Vagina (tissue), 2 donors: ENCODE measurements at regions not wholly inside any gene's neighbourhood (a gene's known extent, or its start where the extent isn't known, plus 50 kb on each side); places are given as distances from the start of the nearest gene placed in this dataset.
A peak's percentile ranks its signal among the peaks of the same experiment; 100 is the strongest.

Source experiments
- DNase-seq, 2 donors: peaks; one replicate each; pipeline ENCODE4 v3.0.0-alpha.2; 2017; ENCODE audit errors: extremely low spot score in 2 of 2
- H3K27ac ChIP-seq: fragments of 200-600 bp; sonication (generic); one replicate; pipeline ENCODE4 v1.5.1; 2019
- H3K27me3 ChIP-seq: fragments of 200-600 bp; sonication (generic); one replicate; pipeline ENCODE4 v1.5.1; 2019
- H3K36me3 ChIP-seq, 2 donors: fragments of 200-600 bp; sonication (generic); one replicate each; pipeline ENCODE4 v1.5.1; 2017 to 2019
- H3K4me1 ChIP-seq: fragments of 200-600 bp; sonication (generic); one replicate; pipeline ENCODE4 v1.5.1; 2019
- H3K4me3 ChIP-seq, 2 donors: fragments of 200-600 bp; sonication (generic); 1 replicate in 1 of 2; 2 replicates in 1 of 2; pipeline ENCODE4 v1.5.1; 2016 to 2019
- H3K9me3 ChIP-seq: fragments of 200-600 bp; sonication (generic); one replicate; pipeline ENCODE4 v1.5.1; 2019
- POLR2A ChIP-seq, 2 donors: fragments of 450-650 bp; IDR thresholded peaks; one replicate each; pipeline ENCODE4 v1.6.1; 2017; ENCODE audit warnings: antibody characterized with exemption in 2 of 2, mild to moderate bottlenecking in 2 of 2, moderate library complexity in 2 of 2
- POLR2AphosphoS5 ChIP-seq, 2 donors: sonication (generic); formaldehyde crosslinking; IDR thresholded peaks; one replicate each; pipeline ENCODE4 v1.9.0; 2017; ENCODE audit warnings: antibody characterized with exemption in 2 of 2, mild to moderate bottlenecking in 2 of 2, low read depth in 1 of 2; ENCODE audit not compliant: insufficient read depth in 1 of 2
- intact Hi-C: fragments of 100-400 bp; cut with DNase I; formaldehyde crosslinking; loops from one replicate; pipeline ENCODE4 v1.15.1; 2023
- TF ChIP-seq, protein P1 (sequence below), 3 experiments: fragments of 450-650 bp in 2 of 3; fragments of 200-600 bp in 1 of 3; sonication (generic) in 1 of 3; IDR thresholded peaks; one replicate each; pipeline ENCODE4 v1.5.1; 2017 to 2019; ENCODE audit warnings: antibody characterized with exemption in 3 of 3, mild to moderate bottlenecking in 2 of 3, moderate library complexity in 2 of 3

DNA sequence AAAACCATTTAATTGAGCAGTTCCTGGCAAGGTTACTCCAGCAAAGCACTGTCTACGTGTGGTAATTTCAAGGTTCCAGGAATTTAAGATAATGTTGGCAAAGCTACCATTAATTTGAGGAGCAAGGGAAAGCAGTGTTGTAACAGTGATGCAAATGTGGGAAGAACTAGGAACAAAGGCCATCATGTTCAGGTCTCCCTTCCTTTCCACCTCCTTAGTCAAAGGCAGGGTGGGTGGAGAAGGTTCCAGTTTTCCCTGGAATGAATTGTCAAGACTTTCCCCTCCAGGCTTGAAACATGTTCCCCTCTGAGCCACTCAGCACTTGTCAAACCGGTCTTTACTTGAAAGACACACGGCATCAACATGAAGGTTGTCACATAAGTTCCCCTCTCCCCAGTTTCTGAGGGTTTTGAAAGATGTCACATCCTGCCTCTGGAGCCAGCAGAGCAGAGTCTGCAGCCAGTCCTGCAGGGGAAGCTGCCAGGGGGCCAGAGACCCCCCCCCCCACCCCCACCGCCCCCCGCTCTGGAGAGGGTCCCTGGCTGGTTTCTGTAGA is 226.0 kb downstream of the GAS1 start:
- H3K27ac ChIP-seq, result peak overlapping the region; percentile 62
- H3K27me3 ChIP-seq, result no peaks in the 10 kb centered on the region
- peaks cover 16% of the 10 kb centered on the region for H3K4me1 ChIP-seq
- no peak overlapping the region for H3K4me3 ChIP-seq
- no peaks in the 10 kb centered on the region for H3K36me3 ChIP-seq
- intact Hi-C loops, result no loop called here
- DNase-seq, result no peak
- no peaks in the 10 kb centered on the region for H3K9me3 ChIP-seq
- TF ChIP-seq, protein P1, sequence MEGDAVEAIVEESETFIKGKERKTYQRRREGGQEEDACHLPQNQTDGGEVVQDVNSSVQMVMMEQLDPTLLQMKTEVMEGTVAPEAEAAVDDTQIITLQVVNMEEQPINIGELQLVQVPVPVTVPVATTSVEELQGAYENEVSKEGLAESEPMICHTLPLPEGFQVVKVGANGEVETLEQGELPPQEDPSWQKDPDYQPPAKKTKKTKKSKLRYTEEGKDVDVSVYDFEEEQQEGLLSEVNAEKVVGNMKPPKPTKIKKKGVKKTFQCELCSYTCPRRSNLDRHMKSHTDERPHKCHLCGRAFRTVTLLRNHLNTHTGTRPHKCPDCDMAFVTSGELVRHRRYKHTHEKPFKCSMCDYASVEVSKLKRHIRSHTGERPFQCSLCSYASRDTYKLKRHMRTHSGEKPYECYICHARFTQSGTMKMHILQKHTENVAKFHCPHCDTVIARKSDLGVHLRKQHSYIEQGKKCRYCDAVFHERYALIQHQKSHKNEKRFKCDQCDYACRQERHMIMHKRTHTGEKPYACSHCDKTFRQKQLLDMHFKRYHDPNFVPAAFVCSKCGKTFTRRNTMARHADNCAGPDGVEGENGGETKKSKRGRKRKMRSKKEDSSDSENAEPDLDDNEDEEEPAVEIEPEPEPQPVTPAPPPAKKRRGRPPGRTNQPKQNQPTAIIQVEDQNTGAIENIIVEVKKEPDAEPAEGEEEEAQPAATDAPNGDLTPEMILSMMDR (IDR thresholded peaks at IDR 0.05), result no peak
- TF ChIP-seq POLR2A (IDR thresholded peaks at IDR 0.05) (no peak), POLR2AphosphoS5 (IDR thresholded peaks at IDR 0.05; ENCODE audit: insufficient read depth in 1 of 2, low read depth in 1 of 2) (peak in 1 of 2 donors; percentile 17)

DNA sequence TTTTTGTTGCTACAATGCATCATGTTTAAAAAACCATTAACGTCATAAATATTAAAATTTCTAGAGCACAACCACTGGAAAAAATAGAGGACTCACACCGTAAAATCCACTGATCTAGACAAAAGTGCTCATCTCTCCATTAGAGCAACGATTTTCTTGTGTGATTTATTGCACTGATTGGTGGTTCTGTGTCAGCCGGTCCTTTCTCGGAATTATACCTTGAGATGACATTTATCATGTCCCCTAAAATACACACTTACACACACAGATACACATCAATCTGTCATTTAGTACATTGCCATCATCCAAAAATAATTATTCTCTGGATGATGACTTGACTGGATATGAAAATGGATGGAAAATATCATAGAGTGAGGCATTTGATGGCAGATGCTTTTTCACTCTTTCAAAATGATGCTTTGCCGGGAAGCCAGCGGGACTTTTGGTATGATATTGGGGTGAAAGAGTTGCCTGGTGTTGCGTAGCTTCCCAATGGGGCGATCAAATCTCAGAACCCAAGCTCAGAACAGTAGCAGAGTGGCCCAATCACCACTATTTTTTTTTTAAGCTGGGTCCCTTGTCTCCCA is 226.6 kb downstream of the GAS1 start:
- Histone ChIP-seq H3K27ac (no peak overlapping the region), H3K27me3 (no peaks in the 10 kb centered on the region), H3K9me3 (no peaks in the 10 kb centered on the region), H3K4me1 (peaks cover 16% of the 10 kb centered on the region), H3K36me3 (no peaks in the 10 kb centered on the region), H3K4me3 (no peak overlapping the region)
- TF ChIP-seq POLR2AphosphoS5 (IDR thresholded peaks at IDR 0.05; ENCODE audit: insufficient read depth in 1 of 2, low read depth in 1 of 2), result no peak
- TF ChIP-seq, protein P1 (IDR thresholded peaks at IDR 0.05), result no peak
- TF ChIP-seq POLR2A (IDR thresholded peaks at IDR 0.05), result no peak
- intact Hi-C loops, result no loop called here
- DNase-seq, result no peak

DNA sequence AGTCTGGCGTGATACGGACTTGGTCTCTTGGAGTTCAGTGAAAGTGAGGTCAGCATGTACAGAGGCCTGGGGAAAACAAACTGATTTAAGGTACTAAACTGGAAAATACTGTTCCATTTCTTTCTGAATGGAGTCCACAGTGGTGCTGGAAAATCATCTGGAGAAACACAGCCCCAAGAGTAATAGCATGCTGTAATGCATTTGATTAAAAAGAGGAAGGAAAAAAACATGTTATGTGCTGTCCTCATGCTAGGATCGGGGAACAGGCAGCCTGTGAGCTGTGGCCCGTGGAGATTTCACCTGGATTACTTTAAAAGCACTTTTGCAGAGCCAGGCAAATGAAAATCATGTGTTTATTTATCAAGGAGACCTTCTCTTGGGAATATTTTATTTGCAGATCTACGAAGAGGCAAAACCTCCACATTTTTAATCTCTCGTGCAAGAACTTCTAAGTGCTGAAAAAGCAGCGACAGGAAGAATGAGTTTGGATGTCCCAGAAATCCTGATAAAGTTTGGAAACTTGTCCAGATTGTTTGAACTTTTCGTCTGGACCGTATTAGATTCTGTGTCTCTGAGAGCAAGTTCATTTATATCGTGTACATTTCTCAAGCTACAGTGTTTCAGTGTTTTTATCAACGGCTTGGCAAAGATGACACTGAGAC is 228.8 kb downstream of the GAS1 start:
- intact Hi-C loops, result no loop called here
- Histone ChIP-seq H3K9me3 (no peaks in the 10 kb centered on the region), H3K4me3 (no peak overlapping the region), H3K36me3 (no peaks in the 10 kb centered on the region), H3K27me3 (no peaks in the 10 kb centered on the region), H3K4me1 (peaks cover 16% of the 10 kb centered on the region), H3K27ac (no peak overlapping the region)
- DNase-seq, result no peak
- no peak for TF ChIP-seq POLR2AphosphoS5 (IDR thresholded peaks at IDR 0.05; ENCODE audit: insufficient read depth in 1 of 2, low read depth in 1 of 2)
- TF ChIP-seq POLR2A (IDR thresholded peaks at IDR 0.05), result no peak
- TF ChIP-seq, protein P1 (IDR thresholded peaks at IDR 0.05), result no peak

DNA sequence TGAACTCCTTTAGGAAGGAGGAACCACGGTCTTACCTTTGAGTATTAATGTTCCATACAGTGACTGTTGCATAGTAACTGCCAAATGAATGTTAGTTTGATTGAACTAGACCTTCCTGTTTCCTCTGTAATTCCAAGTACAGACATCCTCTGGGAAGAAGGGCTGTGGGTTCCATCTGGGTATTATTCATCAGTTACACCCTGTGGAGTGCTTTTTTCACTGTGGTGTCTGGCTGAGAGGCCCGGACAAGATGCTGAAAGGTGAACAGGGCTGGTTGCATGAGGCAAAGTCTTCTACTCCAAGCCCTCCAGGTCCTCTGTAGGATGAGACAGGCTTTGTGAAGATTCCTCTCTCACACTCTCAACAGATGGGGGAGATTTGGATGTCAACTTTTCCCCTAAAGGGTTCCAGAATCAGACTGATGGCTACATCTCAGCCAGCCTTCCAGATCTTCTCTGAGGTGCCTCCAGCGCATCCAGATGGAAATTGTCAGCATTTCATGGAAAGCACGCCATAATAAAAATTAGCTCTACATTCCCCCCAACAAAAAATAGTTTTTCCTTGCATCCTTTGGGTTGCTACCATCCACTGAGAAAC is 230.9 kb downstream of the GAS1 start:
- Histone ChIP-seq H3K9me3 (no peaks in the 10 kb centered on the region), H3K36me3 (no peaks in the 10 kb centered on the region), H3K27ac (no peak overlapping the region), H3K4me3 (no peak overlapping the region), H3K27me3 (no peaks in the 10 kb centered on the region), H3K4me1 (peaks cover 1% of the 10 kb centered on the region)
- TF ChIP-seq, protein P1 (IDR thresholded peaks at IDR 0.05), result no peak
- TF ChIP-seq POLR2A (IDR thresholded peaks at IDR 0.05) (no peak), POLR2AphosphoS5 (IDR thresholded peaks at IDR 0.05; ENCODE audit: insufficient read depth in 1 of 2, low read depth in 1 of 2) (no peak)
- no peak for DNase-seq
- intact Hi-C loops, result no loop called here
